ENCODE measurements at regions not wholly inside any gene's neighbourhood (a gene's known extent, or its start where the extent isn't known, plus 50 kb on each side); places are given as distances from the start of the nearest gene placed in this dataset.
"Not testable (repeated sequence)": the region's sequence is repeated elsewhere in the genome, so short reads cannot be mapped to it uniquely, and the experiment has no call there.

DNA sequence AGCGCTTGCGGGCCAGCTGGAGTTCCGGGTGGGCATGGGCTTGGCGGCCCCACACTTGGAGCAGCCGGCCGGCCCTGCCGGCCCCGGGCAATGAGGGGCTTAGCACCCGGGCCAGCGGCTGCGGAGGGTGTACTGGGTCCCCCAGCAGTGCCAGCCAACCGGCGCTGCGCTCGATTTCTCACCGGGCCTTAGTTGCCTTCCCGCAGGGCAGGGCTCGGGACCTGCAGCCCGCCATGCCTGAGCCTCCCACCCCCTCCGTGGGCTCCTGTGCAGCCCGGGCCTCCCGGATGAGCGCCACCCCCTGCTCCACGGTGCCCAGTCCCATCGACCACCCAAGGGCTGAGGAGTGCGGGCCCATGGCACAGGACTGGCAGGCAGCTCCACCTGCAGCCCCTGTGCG is 53.4 kb upstream of the AGA start:
- TF ChIP-seq, protein P1, sequence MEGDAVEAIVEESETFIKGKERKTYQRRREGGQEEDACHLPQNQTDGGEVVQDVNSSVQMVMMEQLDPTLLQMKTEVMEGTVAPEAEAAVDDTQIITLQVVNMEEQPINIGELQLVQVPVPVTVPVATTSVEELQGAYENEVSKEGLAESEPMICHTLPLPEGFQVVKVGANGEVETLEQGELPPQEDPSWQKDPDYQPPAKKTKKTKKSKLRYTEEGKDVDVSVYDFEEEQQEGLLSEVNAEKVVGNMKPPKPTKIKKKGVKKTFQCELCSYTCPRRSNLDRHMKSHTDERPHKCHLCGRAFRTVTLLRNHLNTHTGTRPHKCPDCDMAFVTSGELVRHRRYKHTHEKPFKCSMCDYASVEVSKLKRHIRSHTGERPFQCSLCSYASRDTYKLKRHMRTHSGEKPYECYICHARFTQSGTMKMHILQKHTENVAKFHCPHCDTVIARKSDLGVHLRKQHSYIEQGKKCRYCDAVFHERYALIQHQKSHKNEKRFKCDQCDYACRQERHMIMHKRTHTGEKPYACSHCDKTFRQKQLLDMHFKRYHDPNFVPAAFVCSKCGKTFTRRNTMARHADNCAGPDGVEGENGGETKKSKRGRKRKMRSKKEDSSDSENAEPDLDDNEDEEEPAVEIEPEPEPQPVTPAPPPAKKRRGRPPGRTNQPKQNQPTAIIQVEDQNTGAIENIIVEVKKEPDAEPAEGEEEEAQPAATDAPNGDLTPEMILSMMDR (IDR thresholded peaks at IDR 0.05) = not testable (repeated sequence)
- not testable (repeated sequence) for TF ChIP-seq POLR2A (IDR thresholded peaks at IDR 0.05)
